ENCODE measurements at regions not wholly inside any gene's neighbourhood (a gene's known extent, or its start where the extent isn't known, plus 50 kb on each side); places are given as distances from the start of the nearest gene placed in this dataset.

DNA sequence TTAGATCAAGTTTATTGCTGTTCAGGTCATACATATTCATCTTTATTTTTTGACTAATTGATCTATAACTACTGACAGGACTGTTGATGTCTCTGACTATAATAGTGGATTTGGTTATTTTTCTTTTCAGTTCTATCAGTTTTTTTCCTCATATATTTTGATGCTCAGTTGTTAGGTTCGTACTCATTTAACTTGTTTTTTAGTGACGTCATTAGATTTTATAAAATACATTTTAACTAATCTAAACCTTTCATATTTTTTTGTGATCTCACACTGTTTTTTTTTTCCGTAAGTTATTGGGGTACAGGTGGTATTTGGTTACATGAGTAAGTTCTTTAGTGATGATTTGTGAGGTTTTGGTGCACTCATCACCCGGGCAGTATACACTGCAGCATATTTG is 841.2 kb upstream of the FBXO33 start:
- H2AK5ac ChIP-seq (ENCODE audit: insufficient read length, low read length): no peak overlapping the region
- no peak overlapping the region for H2BK5ac ChIP-seq (ENCODE audit: insufficient read length, low read length)
- no peak for DNase-seq
- H2BK12ac ChIP-seq (ENCODE audit: insufficient read length, low read depth, low read length): no peak overlapping the region
- H3K36me3 Mint-ChIP-seq (ENCODE audit: insufficient read depth in 1 of 3, low read depth in 3 of 3): peaks cover 0 to 22% (median 6%) of the 10 kb centered on the region in 3 experiments; a peak in 3 of 7 replicates
- TF ChIP-seq, protein P1, sequence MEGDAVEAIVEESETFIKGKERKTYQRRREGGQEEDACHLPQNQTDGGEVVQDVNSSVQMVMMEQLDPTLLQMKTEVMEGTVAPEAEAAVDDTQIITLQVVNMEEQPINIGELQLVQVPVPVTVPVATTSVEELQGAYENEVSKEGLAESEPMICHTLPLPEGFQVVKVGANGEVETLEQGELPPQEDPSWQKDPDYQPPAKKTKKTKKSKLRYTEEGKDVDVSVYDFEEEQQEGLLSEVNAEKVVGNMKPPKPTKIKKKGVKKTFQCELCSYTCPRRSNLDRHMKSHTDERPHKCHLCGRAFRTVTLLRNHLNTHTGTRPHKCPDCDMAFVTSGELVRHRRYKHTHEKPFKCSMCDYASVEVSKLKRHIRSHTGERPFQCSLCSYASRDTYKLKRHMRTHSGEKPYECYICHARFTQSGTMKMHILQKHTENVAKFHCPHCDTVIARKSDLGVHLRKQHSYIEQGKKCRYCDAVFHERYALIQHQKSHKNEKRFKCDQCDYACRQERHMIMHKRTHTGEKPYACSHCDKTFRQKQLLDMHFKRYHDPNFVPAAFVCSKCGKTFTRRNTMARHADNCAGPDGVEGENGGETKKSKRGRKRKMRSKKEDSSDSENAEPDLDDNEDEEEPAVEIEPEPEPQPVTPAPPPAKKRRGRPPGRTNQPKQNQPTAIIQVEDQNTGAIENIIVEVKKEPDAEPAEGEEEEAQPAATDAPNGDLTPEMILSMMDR (conservative IDR thresholded peaks at IDR 0.05): no peak
- no peak overlapping the region for H3K56ac ChIP-seq (ENCODE audit: insufficient read length, low read depth, low read length)
- WGBS (ENCODE audit: extremely low coverage, insufficient read length, low lambda C conversion rate): no CpG with 5 or more reads among the region's 4 CpGs
- no peaks in the 10 kb centered on the region; a peak in 1 of 5 replicates for H3K9me3 Mint-ChIP-seq
- H2BK120ac ChIP-seq (ENCODE audit: low read depth, low read length, poor library complexity, severe bottlenecking): no peak overlapping the region
- H3K4me1 Mint-ChIP-seq: peaks cover 0 to 2% of the 10 kb centered on the region in 2 experiments; a peak in 1 of 4 replicates
- no peak overlapping the region for H3K23ac ChIP-seq (ENCODE audit: insufficient read length, low read depth, low read length)
- H3T11ph ChIP-seq (ENCODE audit: low read length): no peak overlapping the region
- H4K8ac ChIP-seq (replicated peaks; ENCODE audit: insufficient read length, low read depth, low read length): no peak overlapping the region
- H2BK15ac ChIP-seq (ENCODE audit: low read depth, low read length): no peak overlapping the region
- no peak overlapping the region for H3K4me2 ChIP-seq (ENCODE audit: insufficient read depth, insufficient read length, low read length)
- no peak overlapping the region for H2BK20ac ChIP-seq (ENCODE audit: low read depth, low read length, poor library complexity, severe bottlenecking)
- H3K79me2 ChIP-seq (ENCODE audit: insufficient read depth, low read length): no peaks in the 10 kb centered on the region
- no peak overlapping the region for H4K5ac ChIP-seq (ENCODE audit: insufficient read length, low read depth, low read length)
- no peak overlapping the region for H3K27ac Mint-ChIP-seq
- H3K9me3 ChIP-seq (ENCODE audit: control insufficient read depth, low read depth, low read length): no peaks in the 10 kb centered on the region
- no peaks in the 10 kb centered on the region; the same call in 1 of the 2 replicates for H3K4me1 ChIP-seq (ENCODE audit: insufficient read depth, low read length)
- no peak overlapping the region for H3K18ac ChIP-seq (ENCODE audit: insufficient read length, low read depth, low read length)
- no peak overlapping the region for H3K14ac ChIP-seq (ENCODE audit: insufficient read depth, low read length)
- no peaks in the 10 kb centered on the region for H3K23me2 ChIP-seq (ENCODE audit: insufficient read length, low read depth, low read length, poor library complexity, severe bottlenecking)
- no peak overlapping the region for H3K4ac ChIP-seq (ENCODE audit: low read depth, low read length)
- no peak overlapping the region for H2AFZ ChIP-seq (ENCODE audit: low read length)
- no peak overlapping the region for H3K9ac ChIP-seq (ENCODE audit: extremely low read depth, insufficient read length, low read length)
- H4K20me1 ChIP-seq (ENCODE audit: control insufficient read depth, insufficient read depth, insufficient read length): no peaks in the 10 kb centered on the region
- H3K4me3 Mint-ChIP-seq: no peak overlapping the region
- H3K27ac ChIP-seq (ENCODE audit: insufficient read length, low read depth, low read length): no peak overlapping the region
- H3K27me3 ChIP-seq (ENCODE audit: insufficient read depth, low read length): no peaks in the 10 kb centered on the region
- H3K27me3 Mint-ChIP-seq (ENCODE audit: low read depth): no peaks in the 10 kb centered on the region
- no peaks in the 10 kb centered on the region for H3K79me1 ChIP-seq (ENCODE audit: insufficient read depth, low read depth, low read length, poor library complexity, severe bottlenecking)
- H4K91ac ChIP-seq (ENCODE audit: insufficient read length, low read depth, low read length): no peak overlapping the region
